Sigmoid colon (tissue), 3 donors: ENCODE measurements at regions not wholly inside any gene's neighbourhood (a gene's known extent, or its start where the extent isn't known, plus 50 kb on each side); places are given as distances from the start of the nearest gene placed in this dataset.

ENCODE experiments used
- CTCF ChIP-seq, 4 experiments: fragments of 450-650 bp in 3 of 4; fragments of 200-600 bp in 1 of 4; IDR thresholded peaks; one replicate each; pipeline ENCODE4 v1.5.1; 2016 to 2019; ENCODE audit warnings: antibody characterized with exemption in 4 of 4, mild to moderate bottlenecking in 3 of 4, moderate library complexity in 2 of 4
- POLR2A ChIP-seq, 2 donors: fragments of 450-650 bp; IDR thresholded peaks; one replicate each; pipeline ENCODE4 v1.6.1; 2016; ENCODE audit warnings: antibody characterized with exemption in 2 of 2, mild to moderate bottlenecking in 2 of 2, moderate library complexity in 2 of 2

- TF ChIP-seq POLR2A (IDR thresholded peaks at IDR 0.05) (no peak), CTCF (IDR thresholded peaks at IDR 0.05) (no peak)
These were observed 252.4 kb upstream of the C2CD4B start for GRCh38 chr15:62417439-62417838.
